ENCODE measurements at regions not wholly inside any gene's neighbourhood (a gene's known extent, or its start where the extent isn't known, plus 50 kb on each side); places are given as distances from the start of the nearest gene placed in this dataset.

DNA sequence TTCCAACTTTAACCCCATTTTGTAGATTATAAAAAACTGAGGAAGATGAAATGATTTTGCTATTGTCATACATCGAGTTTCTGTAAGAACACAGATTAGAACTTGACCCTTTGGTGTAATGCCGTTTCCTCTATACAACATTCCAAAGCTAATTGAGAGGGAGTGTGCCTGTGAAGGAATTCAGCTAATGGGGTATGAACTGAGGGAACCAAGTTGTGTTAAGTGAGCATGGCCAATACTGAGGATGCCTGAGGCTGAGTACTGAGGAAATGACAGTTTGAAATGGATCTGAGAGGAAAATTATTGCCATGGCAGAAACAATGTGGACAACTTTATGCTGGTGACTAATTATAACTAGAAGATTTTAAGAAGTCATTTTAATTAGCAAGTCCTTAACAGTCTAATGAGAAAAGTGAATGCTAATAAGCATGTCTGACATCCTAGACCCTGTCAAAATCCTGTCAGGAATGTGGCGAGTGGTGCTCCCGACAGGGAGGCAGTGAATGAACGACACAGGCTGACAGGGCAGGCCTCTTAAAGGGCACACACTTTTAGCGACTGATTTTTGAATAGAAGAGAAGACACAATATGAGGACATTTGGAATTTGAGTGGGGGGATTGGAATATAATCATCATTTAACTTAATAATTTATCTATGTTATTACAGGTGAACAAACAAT is 262.5 kb downstream of the HLX start:
- FAIRE-seq (no peak), DNase-seq (ENCODE audit: low read depth, low spot score) (no peak)
- H3K9me1 ChIP-seq (ENCODE audit: control insufficient read depth, extremely low read depth, insufficient read depth, low read length): no peaks in the 10 kb centered on the region
- no peaks in the 10 kb centered on the region for H3K36me3 ChIP-seq (ENCODE audit: control insufficient read depth in 2 of 2, extremely low read depth in 1 of 2, insufficient read depth in 2 of 2, low read length in 2 of 2)
- H3K9ac ChIP-seq (ENCODE audit: control insufficient read depth, extremely low read depth, insufficient read depth, low read length): no peak overlapping the region
- dilution Hi-C loops (cut with MboI; ENCODE audit: extremely low pct_ligation_motif_present, low sequenced_read_pairs): no loop called here
- H3K79me2 ChIP-seq (ENCODE audit: control insufficient read depth, insufficient read depth, low read length): no peaks in the 10 kb centered on the region
- H4K20me1 ChIP-seq (ENCODE audit: control insufficient read depth, extremely low read depth, insufficient read depth, low read length): no peaks in the 10 kb centered on the region
- no peaks in the 10 kb centered on the region for H3K27me3 ChIP-seq (ENCODE audit: control insufficient read depth, extremely low read depth, insufficient read depth, low read length)
- H3K4me3 ChIP-seq (ENCODE audit: control insufficient read depth in 2 of 3, extremely low read depth in 1 of 3, insufficient read depth in 2 of 3, low read depth in 1 of 3, low read length in 3 of 3): no peak overlapping the region
- H3K27ac ChIP-seq (ENCODE audit: control insufficient read depth, insufficient read depth, low read length): no peak overlapping the region
- no peaks in the 10 kb centered on the region for H3K9me3 ChIP-seq (ENCODE audit: control insufficient read depth, low read depth, low read length)
- H3K4me2 ChIP-seq (ENCODE audit: control insufficient read depth, extremely low read depth, insufficient read depth, low read depth, low read length): no peak overlapping the region
- H3K4me1 ChIP-seq (ENCODE audit: control insufficient read depth, extremely low read depth, insufficient read depth, low read length): no peaks in the 10 kb centered on the region
- TF ChIP-seq, protein P1, sequence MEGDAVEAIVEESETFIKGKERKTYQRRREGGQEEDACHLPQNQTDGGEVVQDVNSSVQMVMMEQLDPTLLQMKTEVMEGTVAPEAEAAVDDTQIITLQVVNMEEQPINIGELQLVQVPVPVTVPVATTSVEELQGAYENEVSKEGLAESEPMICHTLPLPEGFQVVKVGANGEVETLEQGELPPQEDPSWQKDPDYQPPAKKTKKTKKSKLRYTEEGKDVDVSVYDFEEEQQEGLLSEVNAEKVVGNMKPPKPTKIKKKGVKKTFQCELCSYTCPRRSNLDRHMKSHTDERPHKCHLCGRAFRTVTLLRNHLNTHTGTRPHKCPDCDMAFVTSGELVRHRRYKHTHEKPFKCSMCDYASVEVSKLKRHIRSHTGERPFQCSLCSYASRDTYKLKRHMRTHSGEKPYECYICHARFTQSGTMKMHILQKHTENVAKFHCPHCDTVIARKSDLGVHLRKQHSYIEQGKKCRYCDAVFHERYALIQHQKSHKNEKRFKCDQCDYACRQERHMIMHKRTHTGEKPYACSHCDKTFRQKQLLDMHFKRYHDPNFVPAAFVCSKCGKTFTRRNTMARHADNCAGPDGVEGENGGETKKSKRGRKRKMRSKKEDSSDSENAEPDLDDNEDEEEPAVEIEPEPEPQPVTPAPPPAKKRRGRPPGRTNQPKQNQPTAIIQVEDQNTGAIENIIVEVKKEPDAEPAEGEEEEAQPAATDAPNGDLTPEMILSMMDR (optimal IDR thresholded peaks at IDR 0.05 in 1 of 3, IDR thresholded peaks at IDR 0.05 in 1 of 3, conservative IDR thresholded peaks at IDR 0.05 in 1 of 3; ENCODE audit: extremely low read depth in 1 of 3, insufficient read depth in 2 of 3, low read length in 3 of 3): no peak
- no peak for TF ChIP-seq EZH2 (IDR thresholded peaks at IDR 0.05; ENCODE audit: low read length)
- no peak overlapping the region for H2AFZ ChIP-seq (ENCODE audit: control insufficient read depth, low read length)

DNA sequence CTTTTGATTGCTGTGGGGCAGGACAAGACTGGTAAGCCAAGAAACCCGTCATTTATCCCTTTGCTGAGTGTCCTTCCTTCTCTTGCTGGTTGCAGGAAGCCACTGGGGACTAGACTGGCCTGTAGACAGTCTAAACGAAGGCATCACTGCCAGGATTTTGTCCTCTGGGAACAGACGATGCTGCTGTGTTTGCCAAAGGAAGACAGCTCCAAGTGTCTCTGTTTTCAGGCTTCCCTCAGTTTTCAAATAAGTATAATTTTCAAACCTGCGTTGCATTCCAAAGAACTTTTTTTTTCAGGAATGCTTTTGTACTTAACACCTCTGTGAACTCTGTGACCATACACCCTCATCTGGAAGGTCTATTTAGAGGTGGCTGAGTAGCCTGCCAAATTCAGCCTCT is 269.4 kb downstream of the HLX start:
- no peaks in the 10 kb centered on the region for H3K36me3 ChIP-seq (ENCODE audit: control insufficient read depth in 2 of 2, extremely low read depth in 1 of 2, insufficient read depth in 2 of 2, low read length in 2 of 2)
- no peaks in the 10 kb centered on the region for H3K27me3 ChIP-seq (ENCODE audit: control insufficient read depth, extremely low read depth, insufficient read depth, low read length)
- no peaks in the 10 kb centered on the region for H3K9me1 ChIP-seq (ENCODE audit: control insufficient read depth, extremely low read depth, insufficient read depth, low read length)
- H3K27ac ChIP-seq (ENCODE audit: control insufficient read depth, insufficient read depth, low read length): no peak overlapping the region
- H3K4me3 ChIP-seq (ENCODE audit: control insufficient read depth in 2 of 3, extremely low read depth in 1 of 3, insufficient read depth in 2 of 3, low read depth in 1 of 3, low read length in 3 of 3): no peak overlapping the region
- DNase-seq (ENCODE audit: low read depth, low spot score): no peak
- H3K9me3 ChIP-seq (ENCODE audit: control insufficient read depth, low read depth, low read length): no peaks in the 10 kb centered on the region
- TF ChIP-seq EZH2 (IDR thresholded peaks at IDR 0.05; ENCODE audit: low read length): no peak
- TF ChIP-seq, protein P1 (optimal IDR thresholded peaks at IDR 0.05 in 1 of 3, IDR thresholded peaks at IDR 0.05 in 1 of 3, conservative IDR thresholded peaks at IDR 0.05 in 1 of 3; ENCODE audit: extremely low read depth in 1 of 3, insufficient read depth in 2 of 3, low read length in 3 of 3): no peak
- no peaks in the 10 kb centered on the region for H4K20me1 ChIP-seq (ENCODE audit: control insufficient read depth, extremely low read depth, insufficient read depth, low read length)
- H2AFZ ChIP-seq (ENCODE audit: control insufficient read depth, low read length): no peak overlapping the region
- FAIRE-seq: no peak
- no peak overlapping the region for H3K9ac ChIP-seq (ENCODE audit: control insufficient read depth, extremely low read depth, insufficient read depth, low read length)
- no peaks in the 10 kb centered on the region for H3K4me1 ChIP-seq (ENCODE audit: control insufficient read depth, extremely low read depth, insufficient read depth, low read length)
- dilution Hi-C loops (cut with MboI; ENCODE audit: extremely low pct_ligation_motif_present, low sequenced_read_pairs): no loop called here
- H3K4me2 ChIP-seq (ENCODE audit: control insufficient read depth, extremely low read depth, insufficient read depth, low read depth, low read length): no peak overlapping the region
- H3K79me2 ChIP-seq (ENCODE audit: control insufficient read depth, insufficient read depth, low read length): no peaks in the 10 kb centered on the region
